ENCODE measurements at regions not wholly inside any gene's neighbourhood (a gene's known extent, or its start where the extent isn't known, plus 50 kb on each side); places are given as distances from the start of the nearest gene placed in this dataset.

GRCh38 chr4:151957153-151957552 lies 196.3 kb upstream of the GATB start:
- TF ChIP-seq CTCF (conservative IDR thresholded peaks at IDR 0.05 in 1 of 2, IDR thresholded peaks at IDR 0.05 in 1 of 2; ENCODE audit: extremely low read depth in 1 of 2, insufficient read depth in 1 of 2, low read depth in 1 of 2, low read length in 2 of 2) (no peak), EZH2 (IDR thresholded peaks at IDR 0.05; ENCODE audit: borderline replicate concordance, low read length) (no peak)
